PFSK-1 (cell line): ENCODE measurements at regions not wholly inside any gene's neighbourhood (a gene's known extent, or its start where the extent isn't known, plus 50 kb on each side); places are given as distances from the start of the nearest gene placed in this dataset.

Experiments used
- FOXP2 ChIP-seq: optimal IDR thresholded peaks from 2 replicates; pipeline ENCODE3; 2011; ENCODE audit warnings: borderline replicate concordance, control low read depth, inconsistent platforms; ENCODE audit not compliant: insufficient read depth; ENCODE audit errors: extremely low read length, extremely low read depth
- POLR2AphosphoS5 ChIP-seq: IDR thresholded peaks from 2 replicates; pipeline ENCODE4 v1.6.1; 2012; ENCODE audit warnings: low read depth, mild to moderate bottlenecking, control low read depth, low read length, moderate library complexity
- REST ChIP-seq, 2 experiments: IDR thresholded peaks; 2 replicates each; pipeline versions ENCODE4 v1.6.1 to v1.8.0; 2011 to 2012; ENCODE audit warnings: low read depth in 2 of 2, low read length in 2 of 2, control low read depth in 1 of 2, inconsistent platforms in 1 of 2, mild to moderate bottlenecking in 1 of 2, moderate library complexity in 1 of 2; ENCODE audit not compliant: insufficient read depth in 1 of 2
- SIN3A ChIP-seq: IDR thresholded peaks from 2 replicates; pipeline ENCODE4 v1.6.1; 2012; ENCODE audit warnings: mild to moderate bottlenecking, low read length, moderate library complexity, borderline replicate concordance; ENCODE audit not compliant: insufficient read depth
- TAF1 ChIP-seq: IDR thresholded peaks from 2 replicates; pipeline ENCODE4 v1.6.1; 2012; ENCODE audit warnings: low read length, control low read depth, borderline replicate concordance; ENCODE audit not compliant: insufficient read depth

- no peak for TF ChIP-seq FOXP2
- no peak for TF ChIP-seq SIN3A
- no peak for TF ChIP-seq POLR2AphosphoS5
- TF ChIP-seq TAF1, result no peak
- TF ChIP-seq REST (IDR thresholded peaks at IDR 0.05; ENCODE audit: insufficient read depth in 1 of 2, low read depth in 2 of 2, low read length in 2 of 2), result no peak
These were observed 96.3 kb upstream of the MAFB start for GRCh38 chr20:40785346-40785745.

GRCh38 chr20:40786336-40786735 lies 97.3 kb upstream of the MAFB start:
- TF ChIP-seq POLR2AphosphoS5, result no peak
- no peak for TF ChIP-seq TAF1
- TF ChIP-seq FOXP2, result no peak
- TF ChIP-seq SIN3A, result no peak

GRCh38 chr20:40787941-40788340 lies 98.9 kb upstream of the MAFB start:
- no peak for TF ChIP-seq TAF1
- TF ChIP-seq REST (IDR thresholded peaks at IDR 0.05; ENCODE audit: insufficient read depth in 1 of 2, low read depth in 2 of 2, low read length in 2 of 2), result no peak
- no peak for TF ChIP-seq SIN3A
- no peak for TF ChIP-seq POLR2AphosphoS5
- no peak for TF ChIP-seq FOXP2

- TF ChIP-seq TAF1, result no peak
- TF ChIP-seq REST (IDR thresholded peaks at IDR 0.05; ENCODE audit: insufficient read depth in 1 of 2, low read depth in 2 of 2, low read length in 2 of 2), result no peak
- TF ChIP-seq FOXP2, result no peak
- no peak for TF ChIP-seq SIN3A
- no peak for TF ChIP-seq POLR2AphosphoS5
These were observed 108.4 kb upstream of the MAFB start for GRCh38 chr20:40797425-40797824.

- TF ChIP-seq TAF1, result no peak
- TF ChIP-seq SIN3A, result no peak
- no peak for TF ChIP-seq FOXP2
- no peak for TF ChIP-seq REST (IDR thresholded peaks at IDR 0.05; ENCODE audit: insufficient read depth in 1 of 2, low read depth in 2 of 2, low read length in 2 of 2)
- TF ChIP-seq POLR2AphosphoS5, result no peak
These were observed 109.0 kb upstream of the MAFB start for GRCh38 chr20:40798066-40798465.
